GM12878 (cell line): ENCODE measurements at regions not wholly inside any gene's neighbourhood (a gene's known extent, or its start where the extent isn't known, plus 50 kb on each side); places are given as distances from the start of the nearest gene placed in this dataset.

ENCODE experiments used
- ATAC-seq: fragments of 200-7000 bp; cut with Tn5 transposase; 3 replicates; pipeline ENCODE4 v1.9.1; 2020; ENCODE audit warnings: mild to moderate bottlenecking, moderate library complexity
- BruUV-seq: library from RNA; stranded (reverse); fragments of 400-500 nt; replicated peaks from 2 replicates; lab custom pipeline; 2021; lab: Mats Ljungman, UMichigan
- CTCF ChIA-PET: fragments of 300-600 bp; sonication (Branson Sonifier 250); formaldehyde crosslinking; extraction: SDS; loops from one replicate; lab custom pipeline; 2021; ENCODE audit warnings: inconsistent platforms; lab: Yijun Ruan, JAX
- POLR2A ChIA-PET: fragments of 350-600 bp; formaldehyde crosslinking; extraction: SDS; loops from one replicate; lab custom pipeline; 2021; ENCODE audit warnings: inconsistent platforms; lab: Charles Lee
- RAD21 ChIA-PET: fragments of 300-600 bp; sonication (Branson Sonifier 250); formaldehyde crosslinking; loops from one replicate; lab custom pipeline; 2023; ENCODE audit warnings: antibody characterized with exemption; ENCODE audit not compliant: unreplicated experiment; lab: Charles Lee
- SMC1A ChIA-PET: fragments of 300-600 bp; sonication (Branson Sonifier 250); formaldehyde crosslinking; loops from one replicate; lab custom pipeline; 2023; ENCODE audit not compliant: unreplicated experiment, uncharacterized antibody; lab: Charles Lee
- DNase-seq: peaks from one replicate; pipeline ENCODE4 v3.0.0-alpha.2; 2011; ENCODE audit warnings: low read depth, low spot score
- FAIRE-seq: peaks from 3 replicates; lab custom pipeline; 2011; peaks lifted over from hg19 to GRCh38; lab: Jason Lieb, UNC
- H2AFZ ChIP-seq: 2 replicates; pipeline ENCODE4 v1.6.0; 2011; ENCODE audit warnings: low read depth, low read length, control low read depth; ENCODE audit not compliant: control insufficient read depth
- H3K27ac ChIP-seq: 2 replicates; pipeline ENCODE4 v1.5.1; 2011; ENCODE audit warnings: control low read depth; ENCODE audit not compliant: control insufficient read depth, insufficient read depth
- H3K27me3 ChIP-seq, 2 experiments: replicated peaks in 1 of 2; 2 replicates each; pipeline versions ENCODE4 v1.6.0 to v1.6.1; 2011; ENCODE audit warnings: low read length in 1 of 2; ENCODE audit not compliant: control insufficient read depth in 2 of 2, insufficient read depth in 2 of 2
- H3K36me3 ChIP-seq, 2 experiments: 2 replicates each; pipeline ENCODE4 v1.5.1; 2011; ENCODE audit warnings: low read length in 1 of 2; ENCODE audit not compliant: control insufficient read depth in 2 of 2, insufficient read depth in 2 of 2
- H3K4me1 ChIP-seq: 2 replicates; pipeline ENCODE4 v1.6.1; 2011; ENCODE audit warnings: mild to moderate bottlenecking, low read length, moderate library complexity, mixed read lengths; ENCODE audit not compliant: control insufficient read depth, insufficient read depth
- H3K4me2 ChIP-seq: 2 replicates; pipeline ENCODE4 v1.6.0; 2011; ENCODE audit warnings: control low read depth; ENCODE audit not compliant: control insufficient read depth, insufficient read depth
- H3K4me3 ChIP-seq: fragments of 200-600 bp; sonication (generic); 2 replicates; pipeline ENCODE4 v1.5.1; 2016
- H3K79me2 ChIP-seq: 2 replicates; pipeline ENCODE4 v1.6.0; 2011; ENCODE audit warnings: low read length; ENCODE audit not compliant: control insufficient read depth, insufficient read depth
- H3K9ac ChIP-seq: 2 replicates; pipeline ENCODE4 v1.8.0; 2011; ENCODE audit warnings: low read length, control low read depth, mixed read lengths; ENCODE audit not compliant: control insufficient read depth, insufficient read depth
- H3K9me3 ChIP-seq: replicated peaks from 3 replicates; pipeline ENCODE4 v1.5.1; 2011; ENCODE audit warnings: mild to moderate bottlenecking, low read length; ENCODE audit not compliant: control insufficient read depth, insufficient read depth
- H4K20me1 ChIP-seq: 2 replicates; pipeline ENCODE4 v1.6.0; 2011; ENCODE audit not compliant: control insufficient read depth, insufficient read depth
- BCL3 ChIP-seq: IDR thresholded peaks from 2 replicates; pipeline ENCODE4 v1.6.1; 2011; ENCODE audit warnings: borderline replicate concordance, low read depth, mild to moderate bottlenecking, moderate library complexity, low read length; ENCODE audit not compliant: insufficient read depth, poor library complexity, severe bottlenecking
- CREB1 ChIP-seq: IDR thresholded peaks from 2 replicates; pipeline ENCODE4 v1.6.1; 2012; ENCODE audit warnings: low read depth, mild to moderate bottlenecking, inconsistent platforms
- FOS ChIP-seq: IDR thresholded peaks from 3 replicates; pipeline ENCODE4 v1.6.1; 2011; ENCODE audit warnings: borderline replicate concordance; ENCODE audit not compliant: insufficient read length; ENCODE audit errors: extremely low read depth
- GABPA ChIP-seq: IDR thresholded peaks from 2 replicates; pipeline ENCODE4 v1.6.1; 2014; ENCODE audit warnings: antibody characterized with exemption, low read depth, mild to moderate bottlenecking, inconsistent platforms
- HDGF ChIP-seq: fragments of 450-650 bp; IDR thresholded peaks from 2 replicates; pipeline ENCODE4 v1.6.1; 2016; ENCODE audit warnings: antibody characterized with exemption
- PAX5 ChIP-seq: IDR thresholded peaks from 2 replicates; pipeline ENCODE4 v1.6.1; 2011; ENCODE audit warnings: low read depth, low read length, borderline replicate concordance
- POU2F2 ChIP-seq: IDR thresholded peaks from 3 replicates; pipeline ENCODE4 v1.6.1; 2011; ENCODE audit warnings: low read depth, mild to moderate bottlenecking, low read length, borderline replicate concordance
- WGBS: methylation state at CpG from one replicate; pipeline ENCODE4 v1.1.6; 2016; ENCODE audit warnings: low lambda C conversion rate; ENCODE audit not compliant: insufficient replicate concordance, insufficient coverage; ENCODE audit errors: missing lambda C conversion rate; 5-methylcytosine and 5-hydroxymethylcytosine counted together
- in situ Hi-C: fragments of 300-500 bp; cut with MboI; formaldehyde crosslinking; loops from 9 replicates; pipeline ENCODE4 v1.14.3; 2018; ENCODE audit warnings: mixed read lengths
- intact Hi-C: fragments of 100-400 bp; cut with micrococcal nuclease; formaldehyde crosslinking; loops from one replicate; pipeline ENCODE4 v1.14.2; 2022; ENCODE audit not compliant: unreplicated experiment
- TF ChIP-seq, protein P1 (sequence below): IDR thresholded peaks from 2 replicates; pipeline ENCODE4 v1.6.1; 2012; ENCODE audit warnings: low read length, inconsistent platforms
- TF ChIP-seq, protein P2 (sequence below): fragments of 450-650 bp; IDR thresholded peaks from 2 replicates; pipeline ENCODE4 v1.6.1; 2017; ENCODE audit warnings: mild to moderate bottlenecking, moderate library complexity
- TF ChIP-seq, protein P3 (sequence below): fragments of 450-650 bp; IDR thresholded peaks from 2 replicates; pipeline ENCODE4 v1.6.1; 2016; ENCODE audit warnings: mild to moderate bottlenecking

DNA sequence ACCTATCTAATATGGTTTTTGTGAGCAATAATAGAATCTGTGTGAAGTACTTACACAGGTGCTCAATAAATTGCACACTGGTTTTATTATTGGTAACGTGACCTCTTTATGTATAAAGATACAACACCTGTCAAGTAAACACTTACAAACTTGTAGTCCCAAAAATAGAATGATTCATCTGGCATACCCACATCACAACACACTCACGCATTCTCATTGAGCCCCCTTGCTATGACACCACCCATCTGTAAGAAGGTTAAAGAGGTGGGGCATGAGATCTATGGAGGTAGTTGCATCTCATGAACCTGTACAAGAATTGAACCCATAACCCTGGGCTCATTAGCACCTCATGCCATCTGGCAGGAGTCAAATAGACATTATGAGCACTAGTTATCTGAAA, 134.9 kb upstream of the THBS1 start:
- RAD21 ChIA-PET = no interaction called here
- BruUV-seq = no TSS peak

More for the DNA sequence above, 134.9 kb upstream of the THBS1 start:
- intact Hi-C loops = no loop called here
- SMC1A ChIA-PET = no interaction called here
- Histone ChIP-seq H4K20me1 (no peaks in the 10 kb centered on the region), H3K4me2 (no peak overlapping the region), H3K36me3 (no peaks in the 10 kb centered on the region), H2AFZ (no peak overlapping the region), H3K79me2 (no peaks in the 10 kb centered on the region), H3K9me3 (no peaks in the 10 kb centered on the region)
- no peak for FAIRE-seq
- in situ Hi-C loops = no loop called here
- CTCF ChIA-PET = no interaction called here
- no peak for DNase-seq
- POLR2A ChIA-PET = no interaction called here
- TF ChIP-seq, protein P1, sequence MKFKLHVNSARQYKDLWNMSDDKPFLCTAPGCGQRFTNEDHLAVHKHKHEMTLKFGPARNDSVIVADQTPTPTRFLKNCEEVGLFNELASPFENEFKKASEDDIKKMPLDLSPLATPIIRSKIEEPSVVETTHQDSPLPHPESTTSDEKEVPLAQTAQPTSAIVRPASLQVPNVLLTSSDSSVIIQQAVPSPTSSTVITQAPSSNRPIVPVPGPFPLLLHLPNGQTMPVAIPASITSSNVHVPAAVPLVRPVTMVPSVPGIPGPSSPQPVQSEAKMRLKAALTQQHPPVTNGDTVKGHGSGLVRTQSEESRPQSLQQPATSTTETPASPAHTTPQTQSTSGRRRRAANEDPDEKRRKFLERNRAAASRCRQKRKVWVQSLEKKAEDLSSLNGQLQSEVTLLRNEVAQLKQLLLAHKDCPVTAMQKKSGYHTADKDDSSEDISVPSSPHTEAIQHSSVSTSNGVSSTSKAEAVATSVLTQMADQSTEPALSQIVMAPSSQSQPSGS = no peak
- TF ChIP-seq, protein P2, sequence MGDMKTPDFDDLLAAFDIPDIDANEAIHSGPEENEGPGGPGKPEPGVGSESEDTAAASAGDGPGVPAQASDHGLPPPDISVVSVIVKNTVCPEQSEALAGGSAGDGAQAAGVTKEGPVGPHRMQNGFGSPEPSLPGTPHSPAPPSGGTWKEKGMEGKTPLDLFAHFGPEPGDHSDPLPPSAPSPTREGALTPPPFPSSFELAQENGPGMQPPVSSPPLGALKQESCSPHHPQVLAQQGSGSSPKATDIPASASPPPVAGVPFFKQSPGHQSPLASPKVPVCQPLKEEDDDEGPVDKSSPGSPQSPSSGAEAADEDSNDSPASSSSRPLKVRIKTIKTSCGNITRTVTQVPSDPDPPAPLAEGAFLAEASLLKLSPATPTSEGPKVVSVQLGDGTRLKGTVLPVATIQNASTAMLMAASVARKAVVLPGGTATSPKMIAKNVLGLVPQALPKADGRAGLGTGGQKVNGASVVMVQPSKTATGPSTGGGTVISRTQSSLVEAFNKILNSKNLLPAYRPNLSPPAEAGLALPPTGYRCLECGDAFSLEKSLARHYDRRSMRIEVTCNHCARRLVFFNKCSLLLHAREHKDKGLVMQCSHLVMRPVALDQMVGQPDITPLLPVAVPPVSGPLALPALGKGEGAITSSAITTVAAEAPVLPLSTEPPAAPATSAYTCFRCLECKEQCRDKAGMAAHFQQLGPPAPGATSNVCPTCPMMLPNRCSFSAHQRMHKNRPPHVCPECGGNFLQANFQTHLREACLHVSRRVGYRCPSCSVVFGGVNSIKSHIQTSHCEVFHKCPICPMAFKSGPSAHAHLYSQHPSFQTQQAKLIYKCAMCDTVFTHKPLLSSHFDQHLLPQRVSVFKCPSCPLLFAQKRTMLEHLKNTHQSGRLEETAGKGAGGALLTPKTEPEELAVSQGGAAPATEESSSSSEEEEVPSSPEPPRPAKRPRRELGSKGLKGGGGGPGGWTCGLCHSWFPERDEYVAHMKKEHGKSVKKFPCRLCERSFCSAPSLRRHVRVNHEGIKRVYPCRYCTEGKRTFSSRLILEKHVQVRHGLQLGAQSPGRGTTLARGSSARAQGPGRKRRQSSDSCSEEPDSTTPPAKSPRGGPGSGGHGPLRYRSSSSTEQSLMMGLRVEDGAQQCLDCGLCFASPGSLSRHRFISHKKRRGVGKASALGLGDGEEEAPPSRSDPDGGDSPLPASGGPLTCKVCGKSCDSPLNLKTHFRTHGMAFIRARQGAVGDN = no peak
- TF ChIP-seq BCL3 (no peak), PAX5 (no peak), HDGF (no peak), CREB1 (no peak), POU2F2 (no peak), GABPA (no peak), FOS (no peak)
- TF ChIP-seq, protein P3, sequence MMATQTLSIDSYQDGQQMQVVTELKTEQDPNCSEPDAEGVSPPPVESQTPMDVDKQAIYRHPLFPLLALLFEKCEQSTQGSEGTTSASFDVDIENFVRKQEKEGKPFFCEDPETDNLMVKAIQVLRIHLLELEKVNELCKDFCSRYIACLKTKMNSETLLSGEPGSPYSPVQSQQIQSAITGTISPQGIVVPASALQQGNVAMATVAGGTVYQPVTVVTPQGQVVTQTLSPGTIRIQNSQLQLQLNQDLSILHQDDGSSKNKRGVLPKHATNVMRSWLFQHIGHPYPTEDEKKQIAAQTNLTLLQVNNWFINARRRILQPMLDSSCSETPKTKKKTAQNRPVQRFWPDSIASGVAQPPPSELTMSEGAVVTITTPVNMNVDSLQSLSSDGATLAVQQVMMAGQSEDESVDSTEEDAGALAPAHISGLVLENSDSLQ = no peak
- TF ChIP-seq, all 136 proteins: peak for 0
- H3K4me1 ChIP-seq = no peaks in the 10 kb centered on the region
- H3K27me3 ChIP-seq = no peaks in the 10 kb centered on the region
- no peak overlapping the region for H3K4me3 ChIP-seq
- no peak overlapping the region for H3K9ac ChIP-seq
- WGBS = 70% methylated on average over 2 of the region's 2 CpGs
- H3K27ac ChIP-seq = no peak overlapping the region
- ATAC-seq = no peak
